DND-41 (cell line): ENCODE measurements at regions not wholly inside any gene's neighbourhood (a gene's known extent, or its start where the extent isn't known, plus 50 kb on each side); places are given as distances from the start of the nearest gene placed in this dataset.

Experiments used
- CTCF ChIP-seq: IDR thresholded peaks from 2 replicates; pipeline ENCODE4 v1.5.1; 2012; ENCODE audit warnings: borderline replicate concordance, low read length, moderate library complexity, mild to moderate bottlenecking; ENCODE audit not compliant: poor library complexity, severe bottlenecking; ENCODE audit errors: extremely low read depth
- EZH2 ChIP-seq: IDR thresholded peaks from 3 replicates; pipeline ENCODE4 v1.6.1; 2012; ENCODE audit warnings: borderline replicate concordance, low read depth, mild to moderate bottlenecking, moderate library complexity, low read length, inconsistent platforms; ENCODE audit not compliant: severe bottlenecking

DNA sequence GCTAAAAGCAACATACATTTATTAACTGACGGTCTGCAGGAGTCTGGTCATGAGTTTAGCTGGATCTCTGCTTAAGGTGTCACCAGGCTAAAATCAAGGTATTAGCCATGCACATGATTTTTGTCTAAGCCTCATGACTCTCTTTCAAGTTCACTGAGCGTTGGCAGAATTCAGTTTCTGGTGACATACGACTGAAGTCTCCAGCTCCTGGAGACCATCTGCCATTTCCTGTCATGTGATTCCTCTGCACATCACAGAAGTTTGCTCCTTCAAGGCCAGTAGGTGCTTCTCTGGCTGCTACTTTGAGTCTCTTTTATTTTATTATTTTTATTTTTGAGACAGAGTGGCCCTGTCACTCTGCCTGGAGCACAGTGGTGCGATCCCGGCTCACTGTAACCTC lies 148.4 kb upstream of the EYA4 start:
- TF ChIP-seq CTCF = no peak
- no peak for TF ChIP-seq EZH2
